ENCODE measurements at regions not wholly inside any gene's neighbourhood (a gene's known extent, or its start where the extent isn't known, plus 50 kb on each side); places are given as distances from the start of the nearest gene placed in this dataset.

DNA sequence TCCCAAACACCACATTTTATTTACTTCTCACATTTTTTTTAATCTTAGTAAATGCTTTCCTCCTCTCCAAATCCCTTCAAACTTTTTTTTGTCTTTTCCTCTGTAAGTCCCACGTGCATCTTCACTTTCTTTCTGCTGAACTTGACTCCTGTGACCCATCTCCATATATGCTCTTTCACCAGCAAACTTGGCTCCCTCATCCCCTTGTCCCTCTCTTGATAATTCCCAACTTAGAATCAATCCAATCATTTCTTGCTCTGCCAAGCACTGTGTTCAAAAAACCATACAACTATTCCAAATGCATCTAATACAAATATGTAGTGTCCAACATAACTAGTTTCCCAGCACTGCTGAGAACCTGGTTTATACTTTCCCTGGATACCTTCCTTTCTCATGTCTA is 519.4 kb downstream of the HDGFL1 start:
- no peak overlapping the region for H3K4me3 ChIP-seq (ENCODE audit: low read depth, low read length)
- no peak for DNase-seq (ENCODE audit: low read depth)
- no peak for TF ChIP-seq CTCF (IDR thresholded peaks at IDR 0.05; ENCODE audit: insufficient read depth, low read depth, low read length)

GRCh38 chr6:23089981-23090380 is 520.6 kb downstream of the HDGFL1 start:
- no peak for TF ChIP-seq CTCF (IDR thresholded peaks at IDR 0.05; ENCODE audit: insufficient read depth, low read depth, low read length)
- no peak overlapping the region for H3K4me3 ChIP-seq (ENCODE audit: low read depth, low read length)
- DNase-seq (ENCODE audit: low read depth) = no peak

DNA sequence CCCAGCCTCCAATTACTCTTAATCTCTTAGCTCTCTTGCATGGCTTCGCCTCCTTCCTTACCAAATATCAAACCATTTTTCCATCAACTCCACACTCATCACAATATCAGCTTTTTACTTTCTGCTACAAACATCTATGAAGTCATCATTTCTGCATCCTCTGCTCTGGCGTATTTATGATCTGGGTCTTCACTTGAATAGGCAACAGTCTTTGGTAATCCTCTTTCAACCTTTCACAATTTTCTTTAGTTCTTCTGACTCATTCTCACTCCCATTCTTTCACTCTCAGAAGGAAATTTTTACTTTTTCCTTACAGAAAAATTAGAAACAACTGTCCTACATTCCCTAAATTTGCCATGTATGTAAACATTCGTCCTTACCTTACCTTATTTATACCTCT is 522.4 kb downstream of the HDGFL1 start:
- H3K4me3 ChIP-seq (ENCODE audit: low read depth, low read length) = no peak overlapping the region
- no peak for TF ChIP-seq CTCF (IDR thresholded peaks at IDR 0.05; ENCODE audit: insufficient read depth, low read depth, low read length)
- peak; percentile 65 for DNase-seq (ENCODE audit: low read depth)

- DNase-seq (ENCODE audit: low read depth) = no peak
- no peak overlapping the region for H3K4me3 ChIP-seq (ENCODE audit: low read depth, low read length)
- no peak for TF ChIP-seq CTCF (IDR thresholded peaks at IDR 0.05; ENCODE audit: insufficient read depth, low read depth, low read length)
Observed at GRCh38 chr6:23096876-23097275, 527.5 kb downstream of the HDGFL1 start.

DNA sequence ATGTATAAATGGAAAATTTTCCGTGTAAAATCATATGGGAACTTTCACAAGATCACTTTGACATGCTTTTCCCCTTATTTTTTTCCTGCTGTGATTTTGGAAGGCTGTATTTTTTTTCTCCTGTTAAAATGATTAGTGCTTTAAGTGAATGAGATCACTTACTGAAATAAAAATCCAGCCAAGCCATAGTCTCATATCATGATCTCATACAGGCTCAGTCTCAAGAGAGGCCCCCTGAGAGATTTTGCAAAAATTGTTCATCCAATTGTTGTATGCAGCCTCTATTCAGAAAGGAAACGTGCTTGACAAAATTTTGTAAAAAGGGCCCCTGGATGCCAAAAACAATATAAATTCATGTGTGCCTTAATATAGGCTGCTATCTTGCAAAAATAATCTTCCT is 528.2 kb downstream of the HDGFL1 start:
- no peak for DNase-seq (ENCODE audit: low read depth)
- H3K4me3 ChIP-seq (ENCODE audit: low read depth, low read length) = no peak overlapping the region
- TF ChIP-seq CTCF (IDR thresholded peaks at IDR 0.05; ENCODE audit: insufficient read depth, low read depth, low read length) = no peak

DNA sequence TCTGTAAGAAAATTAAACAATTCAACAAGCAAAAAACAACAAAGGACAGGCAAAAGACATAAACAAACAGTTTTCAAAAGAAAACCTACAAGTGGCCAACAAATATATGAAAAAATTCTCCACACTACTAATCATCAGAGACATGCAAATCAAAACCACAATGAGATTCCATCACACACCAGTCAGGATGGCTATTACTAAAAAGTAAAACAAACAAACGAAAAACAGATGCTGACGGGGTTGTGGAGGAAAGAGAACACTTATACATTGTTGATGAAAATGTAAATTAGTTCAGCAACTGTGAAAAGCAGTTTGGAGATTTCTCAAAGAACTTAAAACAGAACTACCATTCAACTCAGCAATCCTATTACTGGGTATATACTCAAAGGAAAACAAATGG is 537.6 kb downstream of the HDGFL1 start:
- TF ChIP-seq CTCF (IDR thresholded peaks at IDR 0.05; ENCODE audit: insufficient read depth, low read depth, low read length) = no peak
- DNase-seq (ENCODE audit: low read depth) = peak; percentile 81

DNA sequence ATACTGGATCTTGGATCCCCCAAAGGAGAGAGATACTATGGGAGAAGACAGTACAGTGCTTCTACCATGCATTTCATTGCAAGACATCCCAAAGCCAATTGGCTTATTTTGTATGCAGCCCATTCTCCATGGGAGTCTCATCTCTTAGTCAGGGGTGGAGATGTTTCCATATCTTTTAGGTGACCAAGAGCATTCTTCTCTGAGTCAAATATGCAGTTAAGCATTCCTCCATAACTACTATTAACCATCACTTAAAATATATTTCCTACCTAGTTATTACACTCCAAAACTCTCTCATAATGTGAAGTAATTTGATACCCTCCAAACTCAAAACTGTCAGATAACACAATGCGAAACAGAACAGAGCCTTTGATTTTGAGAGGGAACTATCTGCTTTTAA is 542.6 kb downstream of the HDGFL1 start:
- TF ChIP-seq CTCF (IDR thresholded peaks at IDR 0.05; ENCODE audit: insufficient read depth, low read depth, low read length) = no peak
- peak; percentile 54 for DNase-seq (ENCODE audit: low read depth)
- no peak overlapping the region for H3K4me3 ChIP-seq (ENCODE audit: low read depth, low read length)

More for the DNA sequence above, 537.6 kb downstream of the HDGFL1 start:
- H3K4me3 ChIP-seq (ENCODE audit: low read depth, low read length) = no peak overlapping the region

Data from fibroblast of villous mesenchyme (primary cell).